ENCODE measurements at regions not wholly inside any gene's neighbourhood (a gene's known extent, or its start where the extent isn't known, plus 50 kb on each side); places are given as distances from the start of the nearest gene placed in this dataset.
"Not testable (repeated sequence)": the region's sequence is repeated elsewhere in the genome, so short reads cannot be mapped to it uniquely, and the experiment has no call there.

DNA sequence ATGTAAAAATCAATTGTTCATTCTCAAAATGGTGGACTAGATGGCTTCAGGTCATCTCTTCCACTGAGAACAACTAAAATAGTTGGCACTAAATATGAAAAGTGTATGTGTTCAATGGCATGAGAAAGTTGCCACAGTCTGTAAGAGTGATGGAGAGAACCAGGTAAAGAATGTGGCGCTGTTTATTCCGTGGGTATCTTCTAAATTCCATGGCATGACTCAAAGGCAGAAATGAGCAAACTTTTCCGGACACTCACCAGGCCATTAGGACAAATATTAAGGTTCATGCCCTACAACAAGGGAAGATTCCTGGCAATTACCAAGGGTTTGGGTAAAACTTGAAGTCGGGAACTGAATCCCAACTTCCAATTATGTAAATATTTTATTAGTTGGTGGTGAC is 825.4 kb upstream of the CDH6 start:
- H3K36me3 ChIP-seq = no peaks in the 10 kb centered on the region
- TF ChIP-seq, protein P1, sequence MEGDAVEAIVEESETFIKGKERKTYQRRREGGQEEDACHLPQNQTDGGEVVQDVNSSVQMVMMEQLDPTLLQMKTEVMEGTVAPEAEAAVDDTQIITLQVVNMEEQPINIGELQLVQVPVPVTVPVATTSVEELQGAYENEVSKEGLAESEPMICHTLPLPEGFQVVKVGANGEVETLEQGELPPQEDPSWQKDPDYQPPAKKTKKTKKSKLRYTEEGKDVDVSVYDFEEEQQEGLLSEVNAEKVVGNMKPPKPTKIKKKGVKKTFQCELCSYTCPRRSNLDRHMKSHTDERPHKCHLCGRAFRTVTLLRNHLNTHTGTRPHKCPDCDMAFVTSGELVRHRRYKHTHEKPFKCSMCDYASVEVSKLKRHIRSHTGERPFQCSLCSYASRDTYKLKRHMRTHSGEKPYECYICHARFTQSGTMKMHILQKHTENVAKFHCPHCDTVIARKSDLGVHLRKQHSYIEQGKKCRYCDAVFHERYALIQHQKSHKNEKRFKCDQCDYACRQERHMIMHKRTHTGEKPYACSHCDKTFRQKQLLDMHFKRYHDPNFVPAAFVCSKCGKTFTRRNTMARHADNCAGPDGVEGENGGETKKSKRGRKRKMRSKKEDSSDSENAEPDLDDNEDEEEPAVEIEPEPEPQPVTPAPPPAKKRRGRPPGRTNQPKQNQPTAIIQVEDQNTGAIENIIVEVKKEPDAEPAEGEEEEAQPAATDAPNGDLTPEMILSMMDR (IDR thresholded peaks at IDR 0.05; ENCODE audit: borderline replicate concordance) = no peak
- intact Hi-C loops (cut with micrococcal nuclease) = no loop called here
- peaks cover 30% of the 10 kb centered on the region for H3K9me3 ChIP-seq (replicated peaks)
- no peak overlapping the region for H3K4me3 ChIP-seq
- H3K27ac ChIP-seq (replicated peaks) = no peak overlapping the region
- H3K27me3 ChIP-seq (ENCODE audit: low read depth) = no peaks in the 10 kb centered on the region
- H3K4me1 ChIP-seq = no peaks in the 10 kb centered on the region
- DNase-seq = no peak

DNA sequence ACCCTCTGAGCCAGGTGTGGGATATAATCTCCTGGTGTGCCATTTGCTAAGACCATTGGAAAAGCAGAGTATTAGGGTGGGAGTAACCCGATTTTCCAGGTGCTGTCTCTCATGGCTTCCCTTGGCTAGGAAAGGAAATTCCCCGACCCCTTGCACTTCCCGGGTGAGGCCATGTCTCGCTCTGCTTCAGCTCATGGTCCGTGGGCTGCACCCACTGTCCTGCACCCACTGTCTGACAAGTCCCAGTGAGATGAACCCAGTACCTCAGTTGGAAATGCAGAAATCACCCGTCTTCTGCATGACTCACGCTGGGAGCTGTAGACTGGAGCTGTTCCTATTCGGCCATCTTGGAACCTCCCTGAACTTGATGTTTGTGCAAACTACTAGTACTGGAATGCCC is 828.5 kb upstream of the CDH6 start:
- DNase-seq; H3K36me3 ChIP-seq; intact Hi-C loops (cut with micrococcal nuclease); H3K4me1 ChIP-seq; H3K27me3 ChIP-seq (ENCODE audit: low read depth); H3K27ac ChIP-seq (replicated peaks); H3K4me3 ChIP-seq: not testable (repeated sequence)
- H3K9me3 ChIP-seq (replicated peaks) = peaks cover 49% of the 10 kb centered on the region

DNA sequence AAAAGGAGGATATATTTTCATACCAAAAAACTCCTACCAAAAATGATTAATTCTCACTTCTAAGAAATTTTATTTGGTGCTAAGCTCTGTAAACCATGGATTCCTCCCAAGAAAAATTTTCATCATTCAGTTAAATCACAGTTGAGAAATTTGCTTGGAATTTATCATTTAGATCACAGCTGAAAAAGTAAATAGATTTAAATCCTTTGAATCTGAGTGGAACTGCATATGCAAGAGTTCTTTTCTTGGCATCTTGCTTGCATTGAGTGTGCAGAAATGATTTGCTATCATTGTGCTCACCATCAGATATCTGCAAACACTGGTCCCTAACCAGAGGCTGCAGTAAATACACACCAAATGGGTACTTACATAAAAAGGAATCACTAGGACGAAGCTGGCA is 836.1 kb upstream of the CDH6 start:
- Histone ChIP-seq H3K27me3 (ENCODE audit: low read depth) (no peaks in the 10 kb centered on the region), H3K9me3 (replicated peaks) (peaks cover 27% of the 10 kb centered on the region), H3K4me3 (no peak overlapping the region), H3K27ac (replicated peaks) (no peak overlapping the region), H3K36me3 (no peaks in the 10 kb centered on the region), H3K4me1 (no peaks in the 10 kb centered on the region)
- intact Hi-C loops (cut with micrococcal nuclease) = no loop called here
- TF ChIP-seq, protein P1 (IDR thresholded peaks at IDR 0.05; ENCODE audit: borderline replicate concordance) = no peak
- DNase-seq = no peak

DNA sequence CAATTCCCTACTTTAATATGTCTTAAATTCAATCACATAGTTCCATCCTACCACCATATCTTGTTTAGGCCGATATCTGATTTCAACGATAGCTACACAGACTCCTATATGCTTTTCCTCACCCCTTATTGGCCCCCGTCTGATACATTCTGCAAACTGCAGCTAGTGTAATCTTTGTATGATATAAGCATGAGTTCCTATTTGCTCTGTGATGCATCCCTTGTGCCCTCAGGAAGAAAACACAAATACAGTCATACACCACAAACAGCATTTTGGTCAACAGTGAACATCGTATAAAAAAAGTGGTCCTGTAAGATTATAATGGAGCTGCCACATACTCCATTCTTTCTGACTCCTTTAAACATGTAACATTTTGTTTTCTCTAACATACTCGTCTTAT is 837.8 kb upstream of the CDH6 start:
- Histone ChIP-seq H3K27ac (replicated peaks) (no peak overlapping the region), H3K9me3 (replicated peaks) (peaks cover 19% of the 10 kb centered on the region), H3K4me3 (no peak overlapping the region), H3K36me3 (no peaks in the 10 kb centered on the region), H3K27me3 (ENCODE audit: low read depth) (no peaks in the 10 kb centered on the region), H3K4me1 (no peaks in the 10 kb centered on the region)
- intact Hi-C loops (cut with micrococcal nuclease) = no loop called here
- no peak for DNase-seq
- TF ChIP-seq, protein P1 (IDR thresholded peaks at IDR 0.05; ENCODE audit: borderline replicate concordance) = no peak

DNA sequence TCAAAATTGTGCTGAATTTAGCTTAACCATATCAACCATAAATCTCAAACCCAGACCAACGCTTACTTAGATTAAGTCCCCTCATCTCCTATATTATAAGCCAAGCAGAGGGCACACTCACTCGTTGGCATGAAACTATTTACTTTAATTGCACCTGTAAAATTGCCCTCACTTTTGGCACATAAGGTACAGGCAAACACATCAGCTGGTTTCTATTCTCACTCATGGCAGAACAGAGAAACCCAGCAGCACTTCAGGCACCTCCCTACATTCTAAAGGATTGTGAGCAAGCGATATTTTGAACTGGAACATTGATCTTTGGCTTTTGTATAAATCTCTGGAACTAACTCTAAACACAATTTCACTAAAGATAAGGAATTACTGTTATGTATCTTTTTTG is 845.6 kb upstream of the CDH6 start:
- DNase-seq = no peak
- H3K4me1 ChIP-seq = no peaks in the 10 kb centered on the region
- H3K4me3 ChIP-seq = no peak overlapping the region
- no peaks in the 10 kb centered on the region for H3K36me3 ChIP-seq
- intact Hi-C loops (cut with micrococcal nuclease) = no loop called here
- no peaks in the 10 kb centered on the region for H3K9me3 ChIP-seq (replicated peaks)
- no peak overlapping the region for H3K27ac ChIP-seq (replicated peaks)
- TF ChIP-seq, protein P1 (IDR thresholded peaks at IDR 0.05; ENCODE audit: borderline replicate concordance) = no peak
- H3K27me3 ChIP-seq (ENCODE audit: low read depth) = peaks cover 4% of the 10 kb centered on the region

DNA sequence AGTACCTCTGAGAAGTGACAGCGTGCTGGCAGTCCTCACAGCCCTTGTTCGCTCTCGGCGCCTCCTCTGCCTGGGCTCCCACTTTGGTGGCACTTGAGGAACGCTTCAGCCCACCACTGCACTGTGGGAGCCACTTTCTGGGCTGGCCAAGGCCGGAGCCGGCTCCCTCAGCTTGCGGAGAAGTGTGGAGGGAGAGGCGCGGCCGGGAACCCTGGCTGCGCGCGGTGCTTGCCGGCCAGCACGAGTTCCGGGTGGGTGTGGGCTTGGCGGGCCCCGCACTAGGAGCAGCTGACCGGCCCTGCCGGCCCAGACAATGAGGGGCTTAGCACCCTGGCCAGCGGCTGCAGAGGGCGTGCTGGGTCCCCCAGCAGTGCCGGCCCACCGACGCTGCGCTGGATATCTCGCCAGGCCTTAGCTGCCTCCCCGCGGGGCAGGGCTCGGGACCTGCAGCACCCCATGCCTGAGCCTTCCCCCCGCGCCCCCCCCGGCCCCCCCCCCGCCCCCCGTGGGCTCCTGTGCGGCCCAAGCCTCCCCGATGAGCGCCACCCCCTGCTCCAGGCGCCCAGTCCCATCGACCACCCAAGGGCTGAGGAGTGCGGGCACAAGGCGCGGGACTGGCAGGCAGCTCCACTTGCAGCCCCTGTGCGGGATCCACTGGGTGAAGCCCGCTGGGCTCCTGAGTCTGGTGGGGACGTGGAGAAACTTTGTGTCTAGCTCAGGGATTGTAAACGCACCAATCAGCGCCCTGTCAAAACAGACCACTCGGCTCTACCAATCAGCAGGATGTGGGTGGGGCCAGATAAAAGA is 847.7 kb upstream of the CDH6 start:
- H3K27ac ChIP-seq (replicated peaks); H3K9me3 ChIP-seq (replicated peaks); DNase-seq; intact Hi-C loops (cut with micrococcal nuclease); H3K27me3 ChIP-seq (ENCODE audit: low read depth); H3K36me3 ChIP-seq; H3K4me1 ChIP-seq; H3K4me3 ChIP-seq: not testable (repeated sequence)

All from left ventricle myocardium inferior (tissue), 1 donor.